Activated T-cell treated with anti-CD3 and anti-CD28 coated beads, Interleukin-2, amount 50 U/mL, for 72 hours (primary cell): ENCODE measurements at regions not wholly inside any gene's neighbourhood (a gene's known extent, or its start where the extent isn't known, plus 50 kb on each side); places are given as distances from the start of the nearest gene placed in this dataset.

Experiments
- ATAC-seq, 2 donors: fragments of 150-1000 bp; cut with Tn5 transposase; replicated peaks in 1 of 2; 2 replicates each; pipeline ENCODE4 v1.10.0; 2021; ENCODE audit warnings: moderate library complexity in 2 of 2, mild to moderate bottlenecking in 1 of 2
- DNase-seq, 2 donors: peaks; one replicate each; pipeline ENCODE4 v3.0.0; 2021 to 2022; ENCODE audit warnings: mixed read lengths in 1 of 2
- H3K27ac Mint-ChIP-seq: one replicate; pipeline ENCODE4 v1.8.0; 2022; ENCODE audit warnings: mild to moderate bottlenecking, moderate library complexity, mixed read lengths
- H3K27me3 Mint-ChIP-seq: one replicate; pipeline ENCODE4 v1.8.0; 2022; ENCODE audit warnings: low read depth, mixed read lengths
- H3K36me3 Mint-ChIP-seq, 2 donors: one replicate each; pipeline ENCODE4 v1.8.0; 2022; ENCODE audit warnings: mixed read lengths in 2 of 2, mild to moderate bottlenecking in 1 of 2; ENCODE audit not compliant: insufficient read depth in 2 of 2
- H3K4me1 Mint-ChIP-seq: one replicate; pipeline ENCODE4 v1.8.0; 2022; ENCODE audit warnings: low read depth, mixed read lengths
- H3K4me3 Mint-ChIP-seq, 2 donors: one replicate each; pipeline ENCODE4 v1.8.0; 2022; ENCODE audit warnings: mild to moderate bottlenecking in 2 of 2, mixed read lengths in 2 of 2, moderate library complexity in 2 of 2
- H3K9me3 Mint-ChIP-seq, 2 donors: one replicate each; pipeline ENCODE4 v1.8.0; 2022; ENCODE audit warnings: mixed read lengths in 2 of 2

- no peak overlapping the region for H3K4me3 Mint-ChIP-seq
- peaks cover 0 to 3% of the 10 kb centered on the region in 2 donors for H3K9me3 Mint-ChIP-seq
- no peak for ATAC-seq
- H3K27me3 Mint-ChIP-seq: no peaks in the 10 kb centered on the region
- H3K27ac Mint-ChIP-seq: no peak overlapping the region
- DNase-seq: no peak
- no peaks in the 10 kb centered on the region for H3K36me3 Mint-ChIP-seq
- no peaks in the 10 kb centered on the region for H3K4me1 Mint-ChIP-seq
Observed at GRCh38 chr17:54255696-54256095, 433.0 kb downstream of the KIF2B start.

DNA sequence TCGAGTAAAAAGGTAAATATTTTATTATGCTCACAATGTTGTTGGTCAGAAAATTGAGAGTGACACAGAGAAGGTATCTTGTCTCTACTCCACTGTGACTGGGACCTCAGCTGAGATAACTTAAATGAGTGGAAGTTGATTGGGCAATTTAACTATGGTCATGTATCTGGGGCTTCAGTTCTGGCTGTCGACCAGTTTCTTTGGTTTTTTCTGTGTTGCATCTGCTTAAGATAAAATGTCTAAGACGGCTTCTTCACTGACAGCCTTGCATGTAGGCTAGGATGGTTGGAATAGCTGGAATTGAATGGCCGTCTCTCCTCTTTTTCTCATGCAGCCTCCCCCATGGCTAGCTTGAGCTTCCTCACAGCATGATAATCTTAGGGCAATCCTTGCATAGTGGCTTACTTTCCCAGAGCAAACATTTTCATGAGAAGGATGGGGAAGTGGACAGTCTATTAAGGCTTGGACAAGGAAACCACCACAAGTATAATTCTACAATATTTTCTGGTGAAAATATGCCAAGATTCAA lies 433.7 kb downstream of the KIF2B start:
- DNase-seq: no peak
- H3K27me3 Mint-ChIP-seq: no peaks in the 10 kb centered on the region
- ATAC-seq: no peak
- no peak overlapping the region for H3K27ac Mint-ChIP-seq
- H3K36me3 Mint-ChIP-seq: no peaks in the 10 kb centered on the region
- no peaks in the 10 kb centered on the region for H3K4me1 Mint-ChIP-seq
- no peak overlapping the region for H3K4me3 Mint-ChIP-seq
- H3K9me3 Mint-ChIP-seq: peaks cover 2 to 5% of the 10 kb centered on the region in 2 donors

- Mint-ChIP-seq H3K27ac (no peak overlapping the region), H3K27me3 (no peaks in the 10 kb centered on the region), H3K9me3 (peaks cover 2 to 5% of the 10 kb centered on the region in 2 donors), H3K4me3 (no peak overlapping the region), H3K36me3 (no peaks in the 10 kb centered on the region), H3K4me1 (no peaks in the 10 kb centered on the region)
- no peak for DNase-seq
- ATAC-seq: no peak
Observed at GRCh38 chr17:54257440-54257839, 434.7 kb downstream of the KIF2B start.

DNA sequence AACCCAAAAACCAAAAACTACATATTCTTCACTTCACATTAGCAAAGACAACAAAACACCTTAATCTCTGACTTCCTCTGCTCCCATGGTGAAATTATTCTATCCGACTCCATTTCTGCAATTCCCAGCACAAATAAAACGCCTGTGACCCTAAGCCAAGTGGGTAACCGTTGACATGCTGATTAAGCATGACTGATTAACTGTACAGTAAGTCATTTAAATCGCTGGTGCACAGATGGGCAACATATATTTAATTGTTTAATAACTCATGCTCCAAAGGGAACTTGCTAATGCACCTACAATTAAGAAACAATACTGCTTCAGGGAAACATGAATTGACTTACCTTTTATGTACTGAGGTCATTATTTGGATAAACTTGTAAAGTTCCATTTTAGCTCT lies 436.7 kb downstream of the KIF2B start:
- no peak for ATAC-seq
- H3K27ac Mint-ChIP-seq: no peak overlapping the region
- H3K9me3 Mint-ChIP-seq: peaks cover 6 to 10% of the 10 kb centered on the region in 2 donors
- no peak overlapping the region for H3K4me3 Mint-ChIP-seq
- H3K27me3 Mint-ChIP-seq: no peaks in the 10 kb centered on the region
- no peak for DNase-seq
- H3K4me1 Mint-ChIP-seq: no peaks in the 10 kb centered on the region
- peaks cover 0 to 3% of the 10 kb centered on the region in 2 donors for H3K36me3 Mint-ChIP-seq

DNA sequence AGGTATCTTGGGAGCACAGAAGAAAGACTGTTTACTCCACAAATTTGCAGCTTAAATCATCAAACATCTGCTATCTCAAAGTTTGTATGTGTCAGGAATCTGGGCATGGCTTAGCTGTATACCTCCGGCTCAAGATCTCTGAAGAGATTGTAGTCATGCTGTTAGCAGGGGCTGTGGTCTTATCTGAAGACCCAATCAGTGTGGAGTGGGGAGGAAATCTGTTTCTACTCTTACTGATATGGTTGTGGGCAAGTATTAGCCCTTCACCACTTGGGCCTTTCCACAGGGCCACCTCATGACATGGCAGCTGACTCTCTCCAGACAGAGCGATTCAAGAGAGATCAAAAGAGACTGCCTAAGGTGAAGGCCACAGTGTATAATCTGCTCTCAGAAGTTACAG lies 438.7 kb downstream of the KIF2B start:
- H3K4me3 Mint-ChIP-seq: no peak overlapping the region
- H3K9me3 Mint-ChIP-seq: peaks cover 11% of the 10 kb centered on the region in 2 donors
- H3K36me3 Mint-ChIP-seq: peaks cover 0 to 3% of the 10 kb centered on the region in 2 donors
- H3K4me1 Mint-ChIP-seq: no peaks in the 10 kb centered on the region
- H3K27me3 Mint-ChIP-seq: no peaks in the 10 kb centered on the region
- H3K27ac Mint-ChIP-seq: no peak overlapping the region
- ATAC-seq (no peak), DNase-seq (no peak)

- Mint-ChIP-seq H3K4me3 (no peak overlapping the region), H3K36me3 (peaks cover 0 to 2% of the 10 kb centered on the region in 2 donors), H3K27ac (no peak overlapping the region), H3K4me1 (no peaks in the 10 kb centered on the region), H3K27me3 (no peaks in the 10 kb centered on the region), H3K9me3 (peaks cover 7 to 10% of the 10 kb centered on the region in 2 donors)
- DNase-seq: no peak
- no peak for ATAC-seq
Observed at GRCh38 chr17:54269881-54270280, 447.2 kb downstream of the KIF2B start.

GRCh38 chr17:54270499-54270898 lies 447.8 kb downstream of the KIF2B start:
- H3K9me3 Mint-ChIP-seq: peaks cover 8% of the 10 kb centered on the region in 2 donors

DNA sequence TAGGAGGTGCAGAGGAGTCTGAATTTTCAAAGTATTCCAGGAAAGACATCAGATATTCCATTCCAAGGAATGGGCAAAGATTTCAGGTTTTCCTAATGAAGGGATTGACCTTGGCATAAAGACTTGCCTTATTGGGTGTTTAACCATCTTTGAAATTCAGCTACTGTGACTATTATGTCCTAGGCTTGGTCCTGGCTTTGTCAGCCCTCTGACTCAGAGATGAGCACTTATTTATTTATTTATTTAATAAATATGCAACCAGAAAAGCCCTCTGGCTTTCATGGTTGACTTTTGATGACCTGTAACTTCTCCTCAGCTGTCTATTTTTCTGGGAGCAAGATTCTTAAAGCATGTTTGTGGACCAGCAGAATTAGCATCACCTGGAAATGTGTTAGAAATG lies 455.1 kb downstream of the KIF2B start:
- H3K4me1 Mint-ChIP-seq: no peaks in the 10 kb centered on the region
- H3K36me3 Mint-ChIP-seq: no peaks in the 10 kb centered on the region
- no peak overlapping the region for H3K27ac Mint-ChIP-seq
- no peaks in the 10 kb centered on the region for H3K27me3 Mint-ChIP-seq
- no peak overlapping the region for H3K4me3 Mint-ChIP-seq
- peaks cover 5% of the 10 kb centered on the region in 2 donors for H3K9me3 Mint-ChIP-seq
- ATAC-seq (no peak), DNase-seq (no peak)

More at GRCh38 chr17:54270499-54270898, 447.8 kb downstream of the KIF2B start:
- no peaks in the 10 kb centered on the region for H3K4me1 Mint-ChIP-seq
- DNase-seq (no peak), ATAC-seq (no peak)
- H3K36me3 Mint-ChIP-seq: peaks cover 0 to 2% of the 10 kb centered on the region in 2 donors
- H3K27ac Mint-ChIP-seq: no peak overlapping the region
- H3K4me3 Mint-ChIP-seq: no peak overlapping the region
- H3K27me3 Mint-ChIP-seq: no peaks in the 10 kb centered on the region

- ATAC-seq: no peak
- peaks cover 2 to 12% of the 10 kb centered on the region in 2 donors for H3K9me3 Mint-ChIP-seq
- no peaks in the 10 kb centered on the region for H3K36me3 Mint-ChIP-seq
Observed at GRCh38 chr17:54280741-54281140, 458.0 kb downstream of the KIF2B start.

DNA sequence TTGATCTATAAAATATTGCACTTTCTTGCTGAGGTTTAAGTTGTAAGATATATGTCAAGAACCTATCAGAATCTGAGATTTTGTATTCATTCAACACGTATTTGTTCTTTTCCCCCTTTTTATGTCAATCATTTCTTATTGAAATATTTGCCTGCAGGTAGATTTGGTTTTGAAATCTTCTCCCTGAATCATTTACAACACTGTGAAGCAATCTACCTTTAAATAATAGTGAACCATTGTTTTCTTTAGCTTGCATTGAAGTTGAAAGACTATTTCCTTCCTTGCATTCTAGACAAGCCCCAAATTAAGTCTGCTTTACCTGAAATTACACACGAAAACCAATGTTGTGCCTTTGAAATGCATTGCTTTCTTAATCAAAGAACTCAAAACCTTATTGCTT lies 460.2 kb downstream of the KIF2B start:
- no peaks in the 10 kb centered on the region for H3K36me3 Mint-ChIP-seq
- H3K27ac Mint-ChIP-seq: no peak overlapping the region
- H3K4me1 Mint-ChIP-seq: no peaks in the 10 kb centered on the region
- no peak overlapping the region for H3K4me3 Mint-ChIP-seq
- no peaks in the 10 kb centered on the region for H3K27me3 Mint-ChIP-seq
- H3K9me3 Mint-ChIP-seq: peaks cover 0 to 6% of the 10 kb centered on the region in 2 donors
- no peak for DNase-seq
- ATAC-seq: no peak

More at GRCh38 chr17:54280741-54281140, 458.0 kb downstream of the KIF2B start:
- no peaks in the 10 kb centered on the region for H3K27me3 Mint-ChIP-seq
- no peaks in the 10 kb centered on the region for H3K4me1 Mint-ChIP-seq
- H3K4me3 Mint-ChIP-seq: no peak overlapping the region
- H3K27ac Mint-ChIP-seq: no peak overlapping the region
- no peak for DNase-seq

DNA sequence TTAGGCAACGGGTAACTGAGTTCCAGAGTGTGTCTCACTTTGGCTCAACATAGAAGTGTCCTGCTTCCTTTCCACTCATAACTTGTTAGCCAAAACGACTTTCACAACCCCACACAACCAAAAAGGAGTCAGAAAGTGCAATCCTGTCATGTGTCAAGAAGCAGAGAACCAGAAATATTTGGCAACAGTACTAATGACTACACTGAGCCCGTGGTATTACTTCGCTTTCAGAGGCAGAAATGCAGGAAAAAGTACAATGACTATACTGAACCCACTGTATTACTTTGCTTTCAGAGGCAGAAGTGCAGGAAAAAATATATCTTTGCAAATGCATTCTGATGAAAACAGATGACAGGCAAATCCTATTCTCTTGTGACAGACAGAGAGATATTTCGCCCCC lies 484.6 kb downstream of the KIF2B start:
- no peak overlapping the region for H3K4me3 Mint-ChIP-seq
- no peak for ATAC-seq
- peaks cover 0 to 2% of the 10 kb centered on the region in 2 donors for H3K9me3 Mint-ChIP-seq
- no peak overlapping the region for H3K27ac Mint-ChIP-seq
- no peak for DNase-seq
- H3K4me1 Mint-ChIP-seq: no peaks in the 10 kb centered on the region
- no peaks in the 10 kb centered on the region for H3K27me3 Mint-ChIP-seq
- H3K36me3 Mint-ChIP-seq: no peaks in the 10 kb centered on the region

DNA sequence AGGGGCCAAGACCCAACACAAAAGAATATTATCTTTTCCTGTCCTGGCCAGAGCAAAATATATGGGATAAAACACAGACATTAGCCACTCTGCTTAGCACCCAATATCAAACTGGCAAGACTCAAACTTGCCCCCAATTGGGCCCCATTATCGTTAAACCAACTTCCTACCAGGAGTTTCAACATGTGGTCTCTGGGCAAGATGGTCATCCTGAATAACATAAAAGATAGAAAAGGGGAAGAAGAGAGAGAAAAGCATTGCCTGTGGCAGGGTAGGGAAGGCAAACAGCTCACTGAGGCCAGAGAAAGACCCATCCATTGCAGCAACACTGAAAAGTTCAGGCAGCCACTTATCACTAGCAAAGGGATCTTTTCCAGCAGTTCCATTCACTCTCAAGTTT lies 502.1 kb downstream of the KIF2B start:
- Mint-ChIP-seq H3K4me1 (no peaks in the 10 kb centered on the region), H3K27ac (no peak overlapping the region), H3K9me3 (peaks cover 6 to 20% of the 10 kb centered on the region in 2 donors), H3K4me3 (no peak overlapping the region), H3K27me3 (no peaks in the 10 kb centered on the region), H3K36me3 (no peaks in the 10 kb centered on the region)
- DNase-seq: no peak
- ATAC-seq: no peak

DNA sequence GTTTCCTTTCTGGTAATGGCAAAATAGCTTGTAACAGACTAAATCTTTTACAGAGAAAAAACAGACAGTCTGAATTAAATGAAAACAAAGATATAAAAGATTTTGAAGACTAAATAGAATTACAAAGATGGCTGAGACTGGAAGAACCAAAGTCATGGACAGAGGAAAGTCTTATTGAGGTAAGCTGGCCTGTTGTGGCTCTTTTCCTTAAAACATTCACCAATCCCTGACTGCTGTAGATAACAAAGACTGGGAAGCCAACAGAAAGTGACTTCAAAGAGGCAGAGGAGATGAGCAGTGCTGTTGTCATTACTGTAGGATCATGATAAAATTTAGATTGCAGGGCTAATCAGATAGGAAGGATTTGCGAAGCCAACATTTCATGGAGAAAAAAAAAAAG lies 517.0 kb downstream of the KIF2B start:
- no peak overlapping the region for H3K27ac Mint-ChIP-seq
- no peak overlapping the region for H3K4me3 Mint-ChIP-seq
- H3K4me1 Mint-ChIP-seq: no peaks in the 10 kb centered on the region
- ATAC-seq (no peak), DNase-seq (no peak)
- H3K36me3 Mint-ChIP-seq: no peaks in the 10 kb centered on the region
- no peaks in the 10 kb centered on the region for H3K27me3 Mint-ChIP-seq
- peaks cover 3% of the 10 kb centered on the region in 2 donors for H3K9me3 Mint-ChIP-seq

GRCh38 chr17:54347495-54347894 lies 524.8 kb downstream of the KIF2B start:
- no peaks in the 10 kb centered on the region for H3K36me3 Mint-ChIP-seq
- no peak overlapping the region for H3K4me3 Mint-ChIP-seq
- H3K9me3 Mint-ChIP-seq: peaks cover 3 to 4% of the 10 kb centered on the region in 2 donors
- H3K27me3 Mint-ChIP-seq: no peaks in the 10 kb centered on the region
- H3K4me1 Mint-ChIP-seq: no peaks in the 10 kb centered on the region
- H3K27ac Mint-ChIP-seq: no peak overlapping the region
- ATAC-seq (no peak), DNase-seq (no peak)
